ENCODE measurements at regions not wholly inside any gene's neighbourhood (a gene's known extent, or its start where the extent isn't known, plus 50 kb on each side); places are given as distances from the start of the nearest gene placed in this dataset.

- TF ChIP-seq CTCF (IDR thresholded peaks at IDR 0.05) (no peak), EZH2 (IDR thresholded peaks at IDR 0.05; ENCODE audit: borderline replicate concordance, insufficient read depth, low read depth, low read length, poor library complexity, severe bottlenecking) (no peak)
These were observed 218.9 kb downstream of the CYRIA start for GRCh38 chr2:16446706-16447105.

All from B cell (primary cell).